HG03135 (cell line): ENCODE measurements at regions not wholly inside any gene's neighbourhood (a gene's known extent, or its start where the extent isn't known, plus 50 kb on each side); places are given as distances from the start of the nearest gene placed in this dataset.

Source experiments
- ATAC-seq: cut with Tn5 transposase; IDR thresholded peaks from one replicate; pipeline ENCODE4 v1.9.1; 2021; ENCODE audit warnings: mild to moderate bottlenecking, moderate library complexity; ENCODE audit not compliant: unreplicated experiment

DNA sequence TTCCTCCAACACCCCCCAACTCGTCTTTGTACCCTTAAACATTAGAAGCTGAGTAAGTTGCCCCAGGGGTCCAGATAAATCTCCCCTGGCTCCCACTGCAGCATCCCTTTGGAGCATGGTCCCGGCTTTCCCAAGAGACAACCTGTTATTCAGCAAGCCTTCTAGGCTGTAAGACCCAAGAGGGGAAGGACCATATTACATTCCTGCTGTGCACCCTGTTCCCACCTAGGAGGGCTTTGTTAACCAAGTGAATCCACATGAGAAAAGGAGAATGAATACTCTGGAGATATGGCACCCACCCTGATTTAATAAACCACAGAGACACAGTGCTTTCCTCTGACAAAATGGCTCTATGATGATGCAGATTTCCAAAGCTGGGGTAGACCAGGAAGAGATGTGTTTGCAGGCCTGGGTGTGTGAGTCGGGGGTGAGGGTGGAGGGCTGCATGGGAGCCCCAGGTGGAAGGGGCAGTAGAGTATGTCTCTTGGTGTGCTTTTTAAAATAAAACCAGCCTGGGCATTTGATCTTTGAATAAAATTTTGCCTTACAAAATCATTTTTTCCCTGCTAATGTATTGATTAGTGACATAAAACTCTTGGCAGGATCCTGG is 325.2 kb downstream of the DRD1 start:
- no peak for ATAC-seq

GRCh38 chr5:175116466-175117048 is 327.4 kb downstream of the DRD1 start:
- ATAC-seq, result no peak

GRCh38 chr5:175115831-175116230 is 328.2 kb downstream of the DRD1 start:
- no peak for ATAC-seq

GRCh38 chr5:175113947-175114346 is 330.0 kb downstream of the DRD1 start:
- no peak for ATAC-seq

- no peak for ATAC-seq
Measured at GRCh38 chr5:175109058-175109755, 334.8 kb downstream of the DRD1 start.

GRCh38 chr5:175107865-175108264 is 336.1 kb downstream of the DRD1 start:
- ATAC-seq, result no peak

GRCh38 chr5:175107028-175107588 is 336.9 kb downstream of the DRD1 start:
- ATAC-seq, result no peak

- ATAC-seq, result no peak
Measured at GRCh38 chr5:175104677-175105076, 339.3 kb downstream of the DRD1 start.

GRCh38 chr5:175103746-175104145 is 340.2 kb downstream of the DRD1 start:
- ATAC-seq, result no peak

DNA sequence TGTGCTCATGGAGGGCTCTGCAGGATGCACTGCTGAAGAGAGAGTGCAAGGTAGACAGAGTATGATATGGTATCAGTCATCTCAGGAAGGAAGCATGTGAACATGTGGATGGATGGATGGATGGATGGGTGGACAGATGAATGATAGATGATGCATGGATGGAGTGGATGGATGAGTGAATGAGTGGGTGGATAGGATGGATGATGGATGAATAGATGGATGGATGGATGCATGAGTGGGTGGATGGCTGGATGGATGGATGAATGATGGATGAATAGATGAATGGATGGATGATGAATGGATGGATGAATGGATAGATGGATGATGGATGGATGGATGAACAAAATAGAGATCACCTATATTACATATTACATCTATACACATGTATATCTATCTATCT is 341.3 kb downstream of the DRD1 start:
- ATAC-seq, result no peak

- no peak for ATAC-seq
Measured at GRCh38 chr5:175098301-175098700, 345.7 kb downstream of the DRD1 start.

DNA sequence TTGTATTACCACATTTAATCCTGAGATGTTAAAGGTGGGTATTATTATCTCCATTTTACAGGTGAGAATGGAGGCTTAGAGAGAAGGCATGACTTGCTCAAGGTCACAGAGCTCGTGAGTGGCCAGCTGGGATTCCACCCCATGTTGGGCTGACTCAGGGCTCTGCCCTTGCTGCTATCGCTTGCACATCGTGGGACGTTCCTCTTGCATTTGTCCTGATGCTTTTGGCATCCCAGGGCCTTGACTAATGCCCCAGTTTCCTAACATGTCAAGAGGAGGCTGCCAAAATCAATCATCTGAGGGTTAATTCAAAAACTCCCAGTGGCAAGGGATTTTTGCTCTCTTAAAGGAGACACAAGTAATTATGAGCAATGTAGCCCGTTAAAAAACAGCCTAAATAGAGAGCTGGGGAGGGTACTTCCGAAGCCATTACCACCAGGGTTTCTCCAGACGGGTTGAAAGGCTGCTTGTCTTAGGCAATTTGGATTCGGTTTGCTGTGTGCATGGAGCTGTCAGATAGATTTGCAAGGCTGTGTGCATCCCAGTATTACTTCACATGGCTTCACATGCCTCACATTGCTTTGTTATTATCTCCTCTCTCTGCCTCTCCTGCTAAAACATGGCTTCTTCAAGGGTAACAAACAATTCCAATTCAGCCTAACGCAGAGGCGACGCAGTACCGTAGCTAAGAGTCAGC is 347.4 kb downstream of the DRD1 start:
- no peak for ATAC-seq

DNA sequence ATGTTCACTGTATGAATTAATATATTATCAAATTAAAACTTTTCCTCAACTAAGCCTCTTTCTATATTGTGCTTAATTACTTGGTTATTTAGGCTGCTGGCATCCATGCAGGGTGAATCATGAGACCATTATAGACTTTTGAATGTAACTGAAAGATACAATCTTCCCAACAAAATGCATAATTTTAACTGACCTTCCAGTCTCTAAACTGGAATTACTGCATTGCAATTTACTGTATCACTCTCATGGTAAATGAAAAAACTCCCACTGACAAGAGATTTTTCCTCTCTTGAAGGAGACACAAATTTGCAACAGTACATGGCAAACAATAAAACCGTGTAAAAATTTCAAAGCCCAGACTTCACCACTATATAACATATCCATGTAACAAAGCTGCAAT is 349.5 kb downstream of the DRD1 start:
- no peak for ATAC-seq

DNA sequence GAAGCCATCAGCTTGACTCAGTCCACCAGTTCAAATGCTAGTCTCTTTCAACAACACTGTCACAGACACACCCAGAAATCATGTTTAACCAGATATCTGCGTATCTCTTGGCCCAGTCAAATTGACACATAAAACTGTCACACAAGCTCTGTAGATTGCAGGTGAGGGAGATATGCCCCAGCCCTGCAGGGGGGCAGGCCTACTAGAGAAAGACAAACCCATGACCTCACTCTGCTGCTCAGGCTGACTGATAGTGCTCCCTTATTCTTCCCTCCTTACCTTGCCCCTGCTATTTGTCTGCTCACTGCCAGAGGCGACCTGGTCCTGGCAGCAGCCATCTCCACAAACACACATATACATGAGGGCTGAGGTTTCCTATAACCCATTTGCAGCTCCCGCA is 351.3 kb downstream of the DRD1 start:
- ATAC-seq, result no peak

DNA sequence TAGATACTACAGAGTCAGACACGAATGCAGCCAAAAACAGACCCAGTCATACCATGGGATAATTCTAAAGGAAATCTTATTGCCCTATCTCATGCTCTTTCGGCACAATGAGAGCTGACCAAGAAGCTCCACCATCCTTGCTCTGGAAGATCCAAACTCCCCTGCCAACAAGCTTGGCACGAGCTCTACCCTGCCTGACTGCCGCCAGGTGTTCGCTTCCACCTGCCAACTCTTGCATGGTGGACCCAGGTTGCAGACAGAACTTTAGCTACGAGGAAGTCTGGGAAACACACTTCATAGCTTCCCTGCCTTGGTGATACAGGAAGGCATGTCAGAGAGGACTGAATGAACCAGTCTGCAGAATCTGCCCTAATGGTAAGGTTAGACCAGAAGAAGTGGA is 355.0 kb downstream of the DRD1 start:
- ATAC-seq, result no peak

- ATAC-seq, result no peak
Measured at GRCh38 chr5:175082866-175083590, 358.6 kb downstream of the MSX2 start.

GRCh38 chr5:175082346-175082745 is 358.0 kb downstream of the MSX2 start:
- ATAC-seq, result no peak

GRCh38 chr5:175079707-175080106 is 355.3 kb downstream of the MSX2 start:
- ATAC-seq, result no peak

DNA sequence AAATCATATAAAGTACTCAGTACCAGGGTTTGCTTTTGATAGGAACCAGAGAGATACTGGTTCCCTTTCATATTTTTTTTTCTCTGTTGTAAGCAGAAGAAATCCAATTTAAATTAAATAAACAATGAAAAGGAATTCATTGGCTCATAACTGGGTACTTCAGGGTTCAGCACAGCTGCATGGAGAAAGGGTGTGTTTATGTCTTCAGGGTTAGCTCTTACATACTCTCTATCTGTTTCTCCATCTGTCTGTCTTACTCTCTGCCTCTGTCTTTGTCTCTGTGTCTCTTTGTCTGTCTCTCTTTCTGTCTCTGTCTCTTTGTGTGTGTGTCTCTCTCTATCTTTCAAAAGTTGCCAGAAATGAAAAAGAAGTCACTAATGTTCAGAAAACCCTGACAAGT is 345.9 kb downstream of the MSX2 start:
- no peak for ATAC-seq

- no peak for ATAC-seq
Measured at GRCh38 chr5:175060257-175060656, 335.9 kb downstream of the MSX2 start.

GRCh38 chr5:175059687-175060211 is 335.4 kb downstream of the MSX2 start:
- no peak for ATAC-seq
